ENCODE measurements at regions not wholly inside any gene's neighbourhood (a gene's known extent, or its start where the extent isn't known, plus 50 kb on each side); places are given as distances from the start of the nearest gene placed in this dataset.

DNA sequence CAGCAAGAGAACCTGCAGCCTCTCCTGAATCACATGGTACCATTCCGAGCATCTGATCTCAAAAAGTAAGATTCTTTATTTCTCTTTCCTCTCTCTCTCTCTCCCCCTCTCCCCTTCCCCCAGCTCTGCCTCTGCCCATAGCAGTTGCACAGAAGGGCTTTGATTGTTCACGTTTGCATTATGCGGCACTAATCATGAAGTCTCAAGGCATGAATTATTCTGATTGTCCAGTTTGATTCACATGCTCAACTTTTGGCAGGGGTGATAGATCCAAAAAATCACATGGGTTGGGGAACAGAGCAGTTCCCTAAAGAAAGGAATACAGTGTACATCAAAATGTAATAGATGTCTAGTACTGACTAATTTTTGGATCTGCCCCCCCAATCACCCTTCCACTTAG is 380.0 kb upstream of the SOX9 start:
- TF ChIP-seq CTCF (IDR thresholded peaks at IDR 0.05) (no peak), POLR2A (IDR thresholded peaks at IDR 0.05) (no peak)
